Omental fat pad (tissue), 3 donors: ENCODE measurements at regions not wholly inside any gene's neighbourhood (a gene's known extent, or its start where the extent isn't known, plus 50 kb on each side); places are given as distances from the start of the nearest gene placed in this dataset.

Experiments
- ATAC-seq: fragments of 150-250 bp; one replicate; pipeline ENCODE4 v1.9.1; 2016; ENCODE audit warnings: mild to moderate bottlenecking, moderate library complexity; ENCODE audit not compliant: low FRiP score
- DNase-seq: peaks from one replicate; pipeline ENCODE4 v3.0.0-alpha.2; 2019; ENCODE audit warnings: low spot score
- CTCF ChIP-seq, 3 donors: fragments of 450-650 bp; IDR thresholded peaks; one replicate each; pipeline ENCODE4 v1.5.1; 2016 to 2017; ENCODE audit warnings: antibody characterized with exemption in 3 of 3, mild to moderate bottlenecking in 3 of 3, moderate library complexity in 2 of 3

GRCh38 chr16:86682219-86682904 is 104.0 kb downstream of the FOXL1 start:
- TF ChIP-seq CTCF (IDR thresholded peaks at IDR 0.05): no peak
- no peak for DNase-seq
- no peak for ATAC-seq

GRCh38 chr16:86683441-86684194 is 105.3 kb downstream of the FOXL1 start:
- no peak for TF ChIP-seq CTCF (IDR thresholded peaks at IDR 0.05)
- ATAC-seq (no peak), DNase-seq (no peak)

GRCh38 chr16:86685076-86685475 is 106.7 kb downstream of the FOXL1 start:
- ATAC-seq (no peak), DNase-seq (no peak)
- TF ChIP-seq CTCF (IDR thresholded peaks at IDR 0.05): no peak

DNA sequence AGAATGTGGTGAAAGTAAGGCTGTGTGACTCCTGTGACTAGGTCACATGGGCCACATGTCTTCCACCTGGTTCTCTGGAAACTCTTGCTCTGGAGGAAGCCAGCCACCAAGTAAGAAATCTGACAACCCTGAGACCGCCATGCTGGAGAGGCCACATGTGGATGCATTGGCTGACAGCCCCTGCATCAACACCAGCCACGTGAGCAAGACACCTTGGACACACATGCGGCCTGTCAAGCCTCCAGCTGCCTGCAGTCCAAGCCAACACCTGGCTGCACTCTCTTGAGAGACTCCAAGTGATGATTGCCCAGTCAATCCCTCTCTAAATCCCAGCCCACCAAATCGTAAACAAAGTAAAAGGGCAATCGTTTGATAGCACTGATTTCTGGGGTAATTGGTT is 112.6 kb downstream of the FOXL1 start:
- no peak for DNase-seq
- TF ChIP-seq CTCF (IDR thresholded peaks at IDR 0.05): no peak
- no peak for ATAC-seq

GRCh38 chr16:86692426-86692825 is 114.1 kb downstream of the FOXL1 start:
- ATAC-seq: no peak
- no peak for TF ChIP-seq CTCF (IDR thresholded peaks at IDR 0.05)
- no peak for DNase-seq

DNA sequence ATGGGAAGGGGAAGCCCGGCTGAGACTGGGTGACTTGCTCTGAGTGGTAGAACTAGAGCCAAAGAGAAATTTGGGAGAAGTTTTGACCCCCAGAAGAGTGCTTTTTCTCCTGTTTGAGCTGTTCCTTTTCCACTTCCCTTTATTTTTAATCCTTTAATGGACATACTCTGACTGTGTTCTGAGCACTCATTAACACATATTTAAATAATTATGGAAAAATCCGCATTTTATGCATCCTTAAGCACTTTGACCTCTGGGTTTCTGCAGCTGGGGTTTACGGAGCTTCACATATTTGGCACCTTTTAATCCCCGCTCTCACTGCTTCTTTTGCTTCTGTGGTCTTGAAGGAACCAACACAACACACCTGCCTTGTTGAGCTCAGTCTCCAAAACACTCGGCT is 114.7 kb downstream of the FOXL1 start:
- no peak for ATAC-seq
- no peak for TF ChIP-seq CTCF (IDR thresholded peaks at IDR 0.05)
- DNase-seq: no peak

DNA sequence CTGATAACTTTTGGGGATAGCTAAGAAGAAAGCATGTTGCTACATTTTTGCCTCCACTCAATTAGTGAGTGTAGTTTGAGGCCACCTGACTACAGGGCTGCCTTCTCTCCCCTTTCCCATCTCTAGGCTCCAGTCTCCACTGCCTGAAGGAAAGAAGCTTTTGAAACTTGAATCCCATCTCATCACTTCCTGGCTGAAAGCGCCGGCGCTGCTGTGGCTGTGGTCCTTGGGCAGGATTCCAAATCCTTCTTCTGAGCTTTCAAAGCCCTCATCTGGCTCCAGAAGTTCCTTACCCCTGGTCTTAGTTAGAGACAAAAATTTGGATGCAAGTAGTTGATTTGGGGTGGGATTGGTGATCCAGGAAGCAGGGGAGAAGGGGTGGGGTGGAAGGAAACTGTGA is 119.4 kb downstream of the FOXL1 start:
- ATAC-seq (no peak), DNase-seq (no peak)
- TF ChIP-seq CTCF (IDR thresholded peaks at IDR 0.05): no peak
